Hepatocyte (in vitro differentiated cells): ENCODE measurements at regions not wholly inside any gene's neighbourhood (a gene's known extent, or its start where the extent isn't known, plus 50 kb on each side); places are given as distances from the start of the nearest gene placed in this dataset.

ENCODE experiments used
- EZH2 ChIP-seq: fragments of 200-600 bp; sonication (generic); IDR thresholded peaks from 2 replicates; pipeline ENCODE4 v1.6.1; 2016; ENCODE audit warnings: antibody characterized with exemption, mild to moderate bottlenecking, borderline replicate concordance
- TF ChIP-seq, protein P1 (sequence below): fragments of 200-600 bp; sonication (generic); IDR thresholded peaks from 2 replicates; pipeline ENCODE4 v1.5.1; 2016; ENCODE audit warnings: antibody characterized with exemption, mild to moderate bottlenecking; ENCODE audit not compliant: poor library complexity

DNA sequence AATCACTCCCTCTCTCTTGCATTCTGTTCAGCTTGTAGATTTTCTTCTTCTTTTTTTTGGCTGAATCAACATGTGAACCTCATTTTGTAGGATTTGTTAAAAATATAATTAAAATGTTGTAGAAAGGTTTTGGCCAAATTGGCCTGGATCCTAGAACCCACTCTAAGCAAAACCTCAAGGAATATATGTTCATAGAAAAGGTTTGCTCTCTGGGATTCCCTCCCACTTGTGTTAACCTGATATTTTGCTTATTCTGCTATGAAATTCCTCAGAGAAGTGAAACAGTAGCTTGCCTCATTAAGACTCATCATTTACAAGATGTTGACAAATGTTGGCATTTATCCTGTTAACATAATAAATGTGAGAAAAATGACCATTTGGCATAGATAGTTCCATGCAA lies 456.7 kb downstream of the TMEM182 start:
- TF ChIP-seq, protein P1, sequence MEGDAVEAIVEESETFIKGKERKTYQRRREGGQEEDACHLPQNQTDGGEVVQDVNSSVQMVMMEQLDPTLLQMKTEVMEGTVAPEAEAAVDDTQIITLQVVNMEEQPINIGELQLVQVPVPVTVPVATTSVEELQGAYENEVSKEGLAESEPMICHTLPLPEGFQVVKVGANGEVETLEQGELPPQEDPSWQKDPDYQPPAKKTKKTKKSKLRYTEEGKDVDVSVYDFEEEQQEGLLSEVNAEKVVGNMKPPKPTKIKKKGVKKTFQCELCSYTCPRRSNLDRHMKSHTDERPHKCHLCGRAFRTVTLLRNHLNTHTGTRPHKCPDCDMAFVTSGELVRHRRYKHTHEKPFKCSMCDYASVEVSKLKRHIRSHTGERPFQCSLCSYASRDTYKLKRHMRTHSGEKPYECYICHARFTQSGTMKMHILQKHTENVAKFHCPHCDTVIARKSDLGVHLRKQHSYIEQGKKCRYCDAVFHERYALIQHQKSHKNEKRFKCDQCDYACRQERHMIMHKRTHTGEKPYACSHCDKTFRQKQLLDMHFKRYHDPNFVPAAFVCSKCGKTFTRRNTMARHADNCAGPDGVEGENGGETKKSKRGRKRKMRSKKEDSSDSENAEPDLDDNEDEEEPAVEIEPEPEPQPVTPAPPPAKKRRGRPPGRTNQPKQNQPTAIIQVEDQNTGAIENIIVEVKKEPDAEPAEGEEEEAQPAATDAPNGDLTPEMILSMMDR, result no peak
- TF ChIP-seq EZH2, result no peak
